ENCODE measurements at regions not wholly inside any gene's neighbourhood (a gene's known extent, or its start where the extent isn't known, plus 50 kb on each side); places are given as distances from the start of the nearest gene placed in this dataset.

DNA sequence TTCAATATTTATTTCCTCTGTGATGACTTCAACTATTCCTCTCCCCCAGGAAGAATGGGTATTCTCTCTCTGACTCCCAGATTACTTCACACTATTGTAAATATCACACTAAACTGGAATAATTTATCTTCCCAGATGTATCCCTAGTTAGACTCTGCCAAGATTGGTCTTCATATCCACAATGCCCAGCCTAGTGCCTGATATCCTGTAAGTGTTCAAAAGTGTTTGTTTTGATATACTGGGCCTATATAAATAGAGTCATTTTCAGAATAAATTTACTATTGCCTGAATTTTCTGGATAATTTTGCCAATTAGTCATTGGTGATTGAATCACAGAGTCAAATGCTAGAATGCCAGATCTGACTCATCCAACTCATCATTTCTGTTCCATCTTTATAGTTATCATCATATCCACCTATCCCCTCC is 143.7 kb upstream of the TNC start:
- DNase-seq: no peak

DNA sequence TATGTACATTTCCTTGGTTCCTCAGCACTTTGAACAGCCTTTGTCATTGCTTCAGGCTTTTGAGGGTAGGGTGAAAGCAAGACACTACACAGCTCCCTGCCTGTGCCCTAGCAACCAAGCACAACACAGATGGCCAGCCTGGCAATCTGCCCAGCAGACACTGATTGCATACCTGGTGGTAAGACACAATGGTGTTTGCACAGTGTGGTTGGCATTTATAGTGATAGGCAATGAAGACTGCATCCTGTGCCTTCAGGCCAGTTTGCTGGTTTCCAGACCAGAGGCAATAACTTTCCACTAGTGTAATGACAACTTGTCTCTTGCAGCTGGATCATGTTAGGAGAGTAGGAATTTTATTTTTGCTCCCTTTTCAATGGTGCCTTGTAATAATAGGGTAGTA is 144.5 kb upstream of the TNC start:
- DNase-seq: no peak

DNA sequence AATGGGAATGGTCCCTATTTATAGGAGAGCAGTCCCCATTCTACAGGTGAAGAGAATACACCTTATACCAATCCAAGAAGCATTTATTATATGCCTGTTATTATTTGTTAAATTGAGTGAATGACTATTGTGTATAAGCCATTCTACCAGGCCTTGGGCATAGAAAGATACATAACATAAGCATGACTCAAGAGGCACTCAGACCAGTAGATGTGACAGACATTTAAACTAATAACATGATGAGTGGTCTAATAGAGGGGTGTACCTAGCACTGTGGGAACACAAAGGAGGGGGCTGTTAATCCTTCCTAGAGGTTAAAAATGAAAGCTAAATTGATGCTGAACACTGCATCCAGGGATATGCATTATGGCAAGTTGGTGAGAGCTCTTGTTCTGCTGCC is 145.0 kb upstream of the TNC start:
- no peak for DNase-seq

DNA sequence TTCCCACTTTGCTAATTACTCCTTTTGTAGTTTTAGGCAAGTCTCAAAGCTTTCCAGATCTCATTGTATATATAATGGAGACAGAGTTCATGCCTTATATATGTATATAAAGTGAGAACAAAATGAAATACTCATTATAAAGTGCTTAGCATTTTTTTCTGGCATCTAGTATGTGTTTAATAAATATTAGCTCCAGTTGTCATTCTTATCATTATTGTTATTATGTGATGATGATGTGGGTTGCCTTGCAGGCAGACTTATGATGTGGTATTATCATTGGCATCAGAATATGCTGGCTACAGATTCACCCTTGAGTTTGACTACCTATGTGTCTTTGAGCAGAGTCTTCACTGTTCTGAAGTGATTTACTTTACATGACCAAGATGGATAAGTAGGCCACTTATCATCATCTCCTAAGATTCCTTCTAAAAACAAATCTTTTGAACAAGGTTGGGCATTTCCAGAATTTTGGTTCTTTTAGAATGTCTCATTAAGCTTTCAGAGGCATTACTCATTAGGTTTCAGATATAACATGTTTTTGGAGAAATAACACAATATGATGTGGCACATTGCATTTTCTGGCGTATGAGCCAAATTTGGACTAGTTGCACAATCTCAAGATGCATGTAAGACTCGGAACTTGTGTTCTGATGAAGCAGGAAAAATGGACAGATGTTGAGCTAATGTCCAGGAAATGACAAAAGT is 145.6 kb upstream of the TNC start:
- DNase-seq: no peak

DNA sequence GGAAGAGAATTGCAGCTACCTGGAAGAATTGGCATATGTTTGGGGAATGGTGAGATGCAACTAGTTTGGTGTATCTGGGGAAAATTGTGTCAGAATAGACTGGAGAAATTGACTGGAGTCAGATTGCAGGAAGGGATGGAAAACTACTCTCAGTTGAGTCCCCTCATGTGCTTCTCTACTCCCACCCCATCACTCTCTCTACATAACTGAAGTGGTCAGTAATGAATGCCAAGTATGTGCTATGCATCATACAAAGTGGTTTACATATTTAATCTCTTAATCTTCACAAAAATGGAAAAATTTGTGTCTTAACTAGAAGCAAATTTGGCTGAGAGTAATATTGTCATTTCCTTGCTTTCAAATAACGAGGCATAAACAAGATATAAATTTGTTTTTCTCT is 146.4 kb upstream of the TNC start:
- no peak for DNase-seq

DNA sequence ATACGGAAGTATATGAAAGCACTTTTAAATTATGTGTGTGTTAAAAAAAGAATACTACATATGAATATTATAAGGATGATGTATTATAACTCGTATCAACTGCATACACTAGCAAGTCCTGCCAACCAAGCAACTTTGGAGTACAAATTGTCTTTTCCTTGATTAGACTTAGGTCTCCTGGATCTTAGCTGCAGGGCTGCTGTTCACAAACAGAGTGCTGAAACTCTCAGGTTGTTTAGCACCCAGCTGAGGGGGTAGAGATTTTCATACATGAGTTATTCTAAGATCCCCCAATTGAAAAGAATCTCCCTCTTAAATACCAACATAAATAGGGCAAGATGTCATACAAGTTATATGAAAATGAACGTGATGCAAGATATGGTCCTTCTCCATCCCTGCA is 149.8 kb upstream of the TNC start:
- DNase-seq: no peak

DNA sequence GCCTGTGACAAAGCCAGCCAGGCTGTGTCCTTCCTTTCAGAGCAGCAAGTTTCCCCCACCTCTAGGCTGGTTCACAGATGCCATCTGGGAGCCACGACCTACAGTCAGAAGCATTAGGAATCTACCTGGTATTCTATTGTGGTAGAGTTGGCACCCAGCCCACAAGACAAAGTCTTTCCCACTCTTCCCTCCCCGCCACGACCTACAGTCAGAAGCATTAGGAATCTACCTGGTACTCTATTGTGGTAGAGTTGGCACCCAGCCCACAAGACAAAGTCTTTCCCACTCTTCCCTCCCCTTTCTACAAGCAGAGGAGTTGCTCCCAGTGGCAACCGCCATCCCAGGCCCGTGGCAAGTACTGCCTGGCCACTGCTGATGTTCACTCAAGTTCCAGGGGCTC is 157.8 kb upstream of the TNC start:
- DNase-seq: no peak

DNA sequence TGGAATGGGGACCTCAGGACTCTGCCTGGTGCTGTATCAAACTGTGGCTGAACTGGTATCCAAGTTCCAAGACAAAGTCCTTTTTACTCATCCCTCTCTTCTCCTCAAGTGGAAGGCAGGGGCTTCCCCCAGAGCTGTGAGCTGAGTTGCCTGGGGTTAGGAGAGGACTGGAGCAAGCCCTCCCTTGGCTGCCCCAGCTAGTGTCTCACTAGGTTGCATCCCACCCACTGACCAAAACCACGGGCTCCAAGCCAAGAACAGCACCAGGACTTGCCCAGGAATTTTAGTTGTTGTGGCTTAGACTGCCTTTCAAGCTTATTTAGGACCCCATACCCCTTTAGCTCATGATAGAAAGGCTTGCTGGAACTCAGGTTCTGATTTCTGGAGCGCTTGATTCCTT is 158.7 kb upstream of the TNC start:
- DNase-seq: no peak

DNA sequence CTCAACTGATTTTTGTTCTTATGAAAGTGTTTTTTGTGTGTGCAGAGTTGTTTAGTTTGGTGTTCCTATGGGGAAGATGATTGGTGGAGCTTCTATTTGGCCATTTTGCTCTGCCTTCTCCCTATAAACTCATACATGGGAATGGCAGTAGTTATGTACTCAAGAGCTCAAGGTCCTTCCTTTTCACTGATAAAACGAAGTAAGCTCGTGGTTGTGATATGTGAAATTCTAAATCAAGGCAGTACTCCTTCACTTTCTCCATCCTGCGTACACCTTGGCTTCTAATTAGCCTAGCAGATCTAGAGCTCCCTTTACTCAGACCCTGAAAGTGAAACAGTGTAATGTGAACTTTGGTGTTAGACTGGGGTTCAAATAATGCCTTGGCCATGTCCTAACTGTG is 159.3 kb upstream of the TNC start:
- DNase-seq: no peak

DNA sequence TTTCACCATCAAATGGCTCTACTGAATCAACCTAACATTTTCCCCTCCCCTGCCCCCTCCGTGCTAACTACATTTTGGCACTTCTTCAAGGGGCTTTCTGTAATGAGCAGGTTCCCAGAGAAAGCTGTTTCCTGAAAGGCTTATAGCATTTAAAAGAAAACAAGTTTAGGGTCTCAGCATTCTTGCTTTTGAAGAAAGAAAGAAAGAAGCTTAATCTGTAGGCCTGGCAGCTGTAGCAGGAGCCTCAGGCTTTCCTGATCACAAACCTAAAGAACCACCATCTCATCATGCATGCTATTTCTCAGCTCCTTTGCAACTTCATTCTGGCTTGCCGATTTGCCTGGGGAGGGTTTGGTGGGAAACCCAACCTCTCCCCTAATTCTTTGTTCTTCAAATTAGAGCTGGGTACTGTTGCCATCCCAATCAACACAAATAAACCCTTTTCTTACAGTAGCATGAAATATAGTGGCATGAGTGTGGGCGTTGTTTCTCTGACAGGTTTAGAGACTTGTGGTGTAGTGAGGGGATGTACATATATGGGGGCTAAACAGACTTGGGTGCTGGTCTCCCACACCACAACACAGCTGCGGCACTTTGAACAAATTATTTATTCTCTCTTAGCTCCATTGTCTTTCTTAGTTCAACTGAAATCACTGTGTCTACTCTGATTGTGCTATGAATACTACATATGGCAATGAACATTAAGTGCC is 160.5 kb upstream of the TNC start:
- DNase-seq: no peak

DNA sequence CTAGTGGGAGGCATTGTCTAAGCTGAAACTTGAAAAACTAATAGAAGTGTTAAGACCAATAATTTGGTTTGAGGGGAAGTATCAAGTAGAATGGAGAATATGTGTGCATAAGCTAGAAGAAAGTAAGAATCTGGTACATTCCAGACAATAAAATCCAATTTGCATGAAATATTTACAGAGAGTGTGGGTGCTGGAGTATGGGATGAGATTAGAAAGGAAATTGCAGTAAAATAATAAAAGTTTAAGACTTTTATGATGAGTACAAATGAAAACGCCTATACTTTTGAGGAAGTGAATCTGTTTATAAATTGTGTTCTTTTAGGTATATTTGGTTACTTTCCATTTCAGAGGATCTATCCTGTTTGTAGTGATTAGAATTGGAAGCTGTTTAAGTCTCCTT is 165.4 kb upstream of the TNC start:
- no peak for DNase-seq

DNA sequence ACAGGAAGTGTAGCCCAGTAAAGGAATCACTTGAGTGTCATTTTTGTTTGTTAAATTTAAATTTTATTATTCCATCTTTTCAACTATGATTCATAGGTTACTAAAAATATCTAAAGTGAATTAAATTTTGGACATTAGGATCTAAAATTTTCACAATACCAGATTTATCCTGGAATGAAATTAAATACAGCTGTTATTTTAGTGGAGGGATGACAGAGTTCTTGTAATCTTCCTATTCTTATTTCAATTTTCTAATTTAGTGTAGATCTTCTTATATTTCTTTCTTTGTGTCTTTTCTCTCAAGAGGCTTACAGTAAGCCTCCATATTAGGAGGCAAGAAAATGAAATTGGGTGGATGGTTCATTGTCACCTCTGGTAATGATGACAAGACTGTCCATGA is 167.9 kb upstream of the TNC start:
- DNase-seq: no peak

DNA sequence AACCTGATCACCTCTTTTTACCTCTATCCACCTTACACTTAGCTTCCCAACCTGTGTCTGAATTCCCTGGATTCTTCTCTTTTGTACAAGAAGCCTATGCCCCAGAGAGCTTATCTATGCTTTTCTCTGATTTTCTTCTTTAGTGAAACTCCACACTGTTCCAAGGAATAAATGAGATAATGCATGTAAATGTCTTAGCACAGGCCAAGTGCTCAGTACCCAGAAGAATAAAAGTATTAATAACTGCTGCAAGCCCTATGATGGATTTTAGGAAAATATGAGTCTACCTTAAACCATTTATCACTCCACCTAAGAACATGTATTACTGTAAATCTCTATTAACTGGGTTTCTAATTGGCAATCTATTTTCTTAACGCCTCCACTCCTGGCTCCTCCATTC is 168.5 kb upstream of the TNC start:
- DNase-seq: no peak

DNA sequence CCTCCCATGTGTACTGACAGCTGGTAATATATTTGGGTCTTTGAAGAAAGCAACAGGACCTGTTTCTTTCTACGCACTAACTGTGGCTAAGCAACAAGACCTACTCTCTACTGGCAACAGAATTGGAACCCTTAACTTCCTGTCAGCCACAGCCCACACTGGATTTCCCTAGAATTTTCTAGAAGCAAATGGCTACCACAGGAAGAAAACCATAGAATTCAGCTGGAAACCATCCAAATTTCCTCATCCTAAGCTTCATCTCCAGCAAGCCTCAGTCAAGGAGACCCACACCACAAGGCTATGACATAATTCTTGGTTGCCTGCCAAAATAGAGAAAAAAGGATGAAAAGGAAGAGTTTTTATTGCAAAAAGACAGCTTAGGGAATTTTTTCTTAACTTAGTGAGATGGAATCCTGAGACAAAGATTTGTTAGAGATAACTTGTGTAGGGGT is 171.8 kb upstream of the TNC start:
- no peak for DNase-seq

DNA sequence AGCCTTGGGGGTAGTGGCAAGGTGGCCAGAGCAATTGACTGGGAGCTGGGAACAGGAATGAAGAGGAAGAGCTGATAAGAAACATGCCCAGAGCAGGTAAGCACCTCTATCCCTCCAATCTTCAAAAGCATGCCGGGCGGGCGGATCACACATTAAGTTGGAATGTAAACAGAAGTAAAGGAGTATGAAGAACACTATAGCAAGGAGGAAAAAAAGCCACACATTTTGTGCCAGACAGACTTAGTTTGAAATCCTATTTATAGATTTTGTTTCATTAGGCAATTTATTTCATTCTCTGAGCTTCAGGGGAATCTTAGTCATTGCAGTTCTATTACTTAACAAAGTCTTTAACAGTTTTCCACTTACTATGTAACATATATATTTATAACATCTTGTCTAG is 173.9 kb upstream of the TNC start:
- DNase-seq: no peak

DNA sequence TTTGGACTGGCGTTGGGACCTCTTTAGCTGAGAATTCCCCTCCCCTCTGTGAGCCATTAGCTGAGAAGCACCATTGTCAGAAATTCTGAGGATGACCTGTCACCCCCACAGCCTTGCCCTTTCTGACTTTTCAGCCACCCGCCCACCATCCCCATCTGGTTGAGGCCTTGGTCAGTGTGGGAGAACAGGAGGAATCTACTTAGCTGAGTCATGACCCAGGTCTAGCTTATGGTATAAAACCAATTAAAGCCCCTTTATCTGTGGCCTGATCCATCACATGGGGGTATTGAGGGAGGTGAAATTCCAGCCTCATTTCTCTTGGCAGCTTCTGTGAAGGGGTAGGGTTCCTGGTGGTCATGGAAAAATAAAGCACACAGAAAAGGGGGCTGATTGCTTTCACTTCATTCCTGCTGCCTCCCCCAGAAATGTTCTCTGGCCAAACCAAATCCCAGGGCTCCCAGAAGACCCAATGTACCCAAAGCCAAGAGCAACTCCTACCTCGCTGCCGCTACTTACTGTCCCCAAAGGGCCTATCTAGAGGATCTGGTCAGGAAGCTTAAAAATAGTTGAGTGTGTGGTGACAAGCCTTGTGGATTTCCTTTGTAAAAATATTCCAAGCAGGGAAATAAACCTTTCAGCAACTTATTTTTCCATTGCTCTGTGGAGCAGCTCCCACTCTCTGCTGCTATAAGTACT is 174.8 kb upstream of the TNC start:
- DNase-seq: no peak

DNA sequence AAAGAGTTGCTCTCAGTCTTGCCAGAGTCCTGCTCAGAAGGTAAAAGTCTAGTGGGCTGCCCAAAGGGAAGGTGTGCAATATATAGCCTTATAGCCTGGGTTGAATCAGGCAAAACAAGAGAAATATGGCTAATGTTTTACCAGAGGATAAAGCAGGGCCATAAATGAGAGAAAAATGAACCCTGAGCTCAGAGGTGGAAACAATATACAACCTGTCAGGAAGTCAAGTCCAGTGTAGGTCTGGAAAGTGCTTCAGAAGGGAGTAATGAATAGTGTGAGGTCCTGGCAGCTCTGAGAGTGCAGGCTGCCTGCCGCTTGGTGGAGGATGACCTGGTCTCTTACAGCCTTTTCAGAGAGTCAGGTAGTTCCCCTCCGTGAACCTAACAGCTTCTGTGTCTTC is 177.8 kb upstream of the TNC start:
- DNase-seq: no peak

DNA sequence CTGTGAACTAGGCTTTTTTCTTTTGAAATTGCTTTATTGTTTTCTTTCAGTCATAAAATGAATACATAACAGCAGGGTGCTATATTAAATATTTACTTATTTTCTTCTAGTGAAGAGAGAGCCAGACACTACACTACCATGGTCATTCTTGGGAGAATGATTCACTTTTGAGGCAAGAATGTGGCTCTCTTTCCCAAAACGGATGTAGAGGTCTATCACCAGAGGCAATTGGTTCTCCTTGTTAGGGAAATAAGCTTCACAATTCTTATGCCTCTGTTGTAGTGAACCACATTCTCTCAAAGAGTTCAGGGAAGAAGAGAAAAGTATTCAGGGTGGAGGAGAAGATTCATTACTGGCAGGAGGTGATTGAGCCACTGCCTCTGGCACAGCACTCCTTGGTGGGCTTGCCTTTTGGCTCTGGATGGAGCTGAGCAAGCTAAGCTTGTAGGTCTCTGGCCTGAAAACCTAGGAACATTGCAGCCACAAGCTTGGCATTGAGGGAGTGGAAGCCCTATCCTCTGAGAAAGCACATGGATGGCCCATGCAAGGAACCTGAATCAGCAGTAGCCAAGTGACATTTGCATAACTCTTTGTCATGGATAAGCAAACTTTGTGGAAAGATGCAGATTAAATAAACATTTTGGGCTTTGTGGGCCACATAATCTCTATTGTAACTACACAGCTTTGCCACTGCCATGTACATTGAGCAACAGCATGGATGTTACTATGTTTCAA is 179.0 kb upstream of the TNC start:
- DNase-seq: no peak

DNA sequence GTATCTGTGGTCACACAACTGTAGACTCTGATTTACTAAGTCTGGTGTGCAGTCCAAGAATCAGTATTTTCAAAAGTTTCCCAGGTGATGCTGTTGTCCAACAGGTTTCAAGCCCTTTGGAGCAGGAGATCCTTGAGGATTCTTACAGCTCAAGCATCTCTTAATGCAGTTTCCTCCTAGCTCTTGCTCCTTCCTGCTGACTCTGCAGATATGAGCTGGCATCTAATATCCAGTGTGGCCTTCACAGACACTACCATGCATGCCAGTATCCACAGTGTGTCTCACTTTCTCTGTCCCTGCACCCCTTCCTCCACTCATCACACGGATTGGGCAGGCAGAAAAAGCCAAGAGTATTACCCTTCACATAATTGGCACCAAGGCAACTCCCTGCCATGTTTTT is 182.2 kb upstream of the TNC start:
- no peak for DNase-seq

DNA sequence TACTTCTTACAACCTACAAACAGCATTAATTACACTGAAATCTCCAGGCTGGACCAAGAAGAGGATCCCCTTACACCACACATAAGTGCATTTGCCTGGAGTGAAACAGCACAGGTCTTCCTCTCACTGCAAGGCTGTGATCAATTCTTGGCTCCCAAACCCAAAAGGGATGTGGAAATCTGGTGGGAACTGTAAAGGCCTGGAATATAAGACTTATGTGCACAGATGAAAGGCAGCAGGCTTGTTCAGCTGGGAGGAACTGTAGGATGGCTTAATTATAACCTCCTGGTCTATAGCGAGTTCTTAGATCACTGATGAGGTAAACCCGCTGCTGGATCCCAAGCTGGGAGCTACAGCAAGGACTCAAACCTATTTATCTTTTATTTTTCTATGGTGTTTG is 182.9 kb upstream of the TNC start:
- DNase-seq: no peak

DNA sequence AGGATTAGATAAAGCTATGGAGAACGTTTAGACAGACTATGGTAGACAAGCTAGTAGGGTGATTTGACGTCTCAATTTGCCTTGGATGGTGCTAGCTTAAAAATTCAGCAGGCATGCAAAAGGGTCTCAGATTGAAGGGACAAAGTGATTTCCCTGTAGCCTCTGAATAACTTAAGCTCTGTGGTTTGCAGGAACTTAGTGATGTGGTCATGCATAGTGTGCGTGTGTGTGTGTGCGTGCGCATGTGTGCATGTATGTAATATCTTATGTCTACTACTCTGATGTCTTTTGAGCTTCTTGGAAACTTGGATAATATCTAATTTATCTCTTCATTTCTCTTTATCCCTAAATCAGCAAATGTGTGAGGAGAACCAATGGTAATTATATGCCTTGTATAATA is 183.6 kb upstream of the TNC start:
- no peak for DNase-seq

DNA sequence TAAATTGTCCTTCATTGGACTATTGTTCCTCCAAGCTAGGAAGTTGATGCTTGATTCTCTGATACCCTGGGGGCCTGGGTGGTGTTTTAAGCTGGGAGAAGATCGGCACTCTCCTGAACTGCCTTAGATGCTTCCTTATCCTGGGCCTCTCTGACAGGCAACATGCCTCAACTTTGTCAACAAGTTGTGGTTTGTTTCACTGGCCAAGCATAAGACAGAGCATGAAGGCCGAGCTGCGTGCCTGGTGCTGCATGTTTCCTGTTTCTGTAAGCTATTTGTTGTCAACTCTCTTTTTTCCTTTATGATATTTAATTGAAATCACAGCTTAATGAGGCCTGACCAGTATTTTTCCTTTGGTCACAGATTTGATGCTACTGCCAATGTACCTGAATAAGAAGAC is 187.6 kb upstream of the TNC start:
- no peak for DNase-seq

DNA sequence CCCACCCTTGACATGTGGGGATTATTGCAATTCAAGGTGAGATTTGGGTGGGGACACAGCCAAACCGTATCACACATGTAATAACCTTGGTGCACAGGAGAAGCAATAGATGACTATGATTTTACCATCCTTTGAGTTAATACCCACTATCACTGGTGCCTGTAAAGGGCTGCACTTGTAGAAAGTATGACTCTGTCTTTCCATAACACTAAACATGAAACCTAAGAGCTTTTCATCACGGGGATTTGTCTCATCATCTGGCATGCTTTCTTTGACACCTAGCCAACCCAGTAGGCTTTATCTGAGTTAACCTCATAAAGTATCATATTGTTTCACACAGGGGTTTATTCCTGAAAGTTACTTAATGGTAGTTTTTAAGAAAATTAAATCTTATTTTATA is 188.9 kb upstream of the TNC start:
- DNase-seq: no peak

DNA sequence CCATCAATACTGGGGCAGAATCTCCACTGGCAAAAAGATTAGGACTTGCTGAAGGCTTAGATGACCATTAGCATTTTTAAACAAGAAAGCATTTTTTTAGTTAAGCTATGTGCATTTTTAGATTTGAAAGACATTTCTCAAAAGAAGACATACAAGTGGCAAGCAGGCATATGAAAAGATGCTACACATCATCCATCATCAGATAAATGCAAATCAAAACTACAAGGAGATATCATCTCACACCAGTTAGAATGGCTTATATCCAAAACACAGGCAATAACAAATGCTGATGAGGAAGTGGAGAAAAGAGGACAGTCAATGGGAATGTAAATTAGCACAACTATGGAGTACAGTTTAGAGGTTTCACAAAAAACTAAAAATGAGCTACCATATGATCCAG is 195.6 kb upstream of the TNC start:
- no peak for DNase-seq
